Urinary bladder (tissue), 3 donors: ENCODE measurements at regions not wholly inside any gene's neighbourhood (a gene's known extent, or its start where the extent isn't known, plus 50 kb on each side); places are given as distances from the start of the nearest gene placed in this dataset.
"Not testable (repeated sequence)": the region's sequence is repeated elsewhere in the genome, so short reads cannot be mapped to it uniquely, and the experiment has no call there.

Experiments used
- DNase-seq: peaks from one replicate; pipeline ENCODE4 v3.0.0-alpha.2; 2015; ENCODE audit errors: extremely low spot score
- H3K27ac ChIP-seq: one replicate; pipeline ENCODE4 v1.5.1; 2013; ENCODE audit warnings: low read depth, mild to moderate bottlenecking, moderate library complexity
- H3K36me3 ChIP-seq: one replicate; pipeline ENCODE4 v1.6.1; 2013; ENCODE audit warnings: mild to moderate bottlenecking, moderate library complexity; ENCODE audit not compliant: insufficient read depth
- H3K4me1 ChIP-seq: one replicate; pipeline ENCODE4 v1.6.1; 2013; ENCODE audit warnings: mild to moderate bottlenecking, moderate library complexity; ENCODE audit not compliant: insufficient read depth
- H3K4me3 ChIP-seq: one replicate; pipeline ENCODE4 v1.5.1; 2013; ENCODE audit warnings: low read depth, low read length
- WGBS: extraction: QIAGEN DNeasy Blood & Tissue Kit; methylation state at CpG from one replicate; pipeline ENCODE4 v1.1.7; 2013; 5-methylcytosine and 5-hydroxymethylcytosine counted together
- donor health status: healthy with polysubstance abuse.
- donor health status: healthy.

DNA sequence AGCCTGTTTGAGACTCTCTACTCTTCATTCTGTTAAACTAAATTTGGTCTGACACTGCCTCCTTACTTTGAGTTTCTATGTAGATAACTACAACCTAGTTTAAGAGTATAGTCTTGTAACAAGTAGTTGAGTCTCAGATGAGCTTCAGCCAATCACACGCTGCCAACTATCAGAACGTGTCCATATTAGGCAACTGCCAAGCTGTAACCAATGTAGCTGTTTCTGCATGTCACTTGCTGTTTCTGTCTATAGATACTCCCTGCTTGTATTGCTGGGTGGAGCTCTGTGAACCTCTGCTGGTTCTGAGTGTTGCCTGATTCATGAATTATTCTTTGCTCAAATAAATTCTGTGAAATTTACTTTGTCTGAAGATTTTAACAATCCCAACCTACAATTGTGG lies 452.6 kb upstream of the NR5A2 start:
- no peak overlapping the region for H3K27ac ChIP-seq
- H3K4me1 ChIP-seq: no peaks in the 10 kb centered on the region
- no peaks in the 10 kb centered on the region for H3K36me3 ChIP-seq
- 77% methylated on average over 2 of the region's 2 CpGs for WGBS
- no peak overlapping the region for H3K4me3 ChIP-seq
- DNase-seq: no peak

DNA sequence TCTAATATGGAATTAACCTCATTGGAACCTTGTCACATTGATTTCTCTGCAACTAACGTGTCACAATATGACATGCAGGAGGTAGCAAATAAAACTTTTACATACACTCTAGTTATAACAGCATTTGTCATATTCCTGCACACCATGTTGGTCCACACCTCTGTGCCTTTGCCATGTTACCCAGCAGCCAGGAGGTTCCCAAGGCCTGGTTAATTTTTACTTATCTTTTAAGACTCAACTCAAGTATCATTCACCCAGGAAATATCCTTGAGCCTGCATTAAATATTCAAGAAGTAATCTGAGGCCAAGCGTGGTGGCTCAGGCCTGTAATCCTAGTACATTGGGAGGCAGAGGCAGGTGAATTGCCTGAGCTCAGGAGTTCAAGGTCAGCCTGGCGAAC lies 447.2 kb upstream of the NR5A2 start:
- no peaks in the 10 kb centered on the region for H3K36me3 ChIP-seq
- DNase-seq: no peak
- WGBS: 91% methylated on average over 3 of the region's 3 CpGs
- H3K27ac ChIP-seq: no peak overlapping the region
- H3K4me1 ChIP-seq: no peaks in the 10 kb centered on the region
- no peak overlapping the region for H3K4me3 ChIP-seq

DNA sequence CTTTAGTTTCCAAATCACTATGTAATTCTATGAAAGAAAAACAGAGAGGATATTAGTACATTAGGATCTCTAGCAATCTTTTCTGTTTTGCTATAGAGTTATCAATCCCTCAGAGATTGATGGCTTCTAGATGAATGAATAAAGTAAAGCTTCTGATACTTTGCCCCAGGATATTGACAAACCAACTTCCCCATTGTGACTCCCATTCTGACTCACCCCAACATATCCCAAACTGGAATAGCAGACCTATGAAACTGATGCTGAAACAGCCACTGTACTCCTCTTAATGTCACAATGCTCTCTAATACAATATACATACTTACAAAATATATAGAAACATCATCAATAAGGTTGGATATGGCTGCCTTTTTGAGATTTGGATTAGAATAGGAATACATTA lies 442.1 kb upstream of the NR5A2 start:
- no peak for DNase-seq
- no peaks in the 10 kb centered on the region for H3K4me1 ChIP-seq
- H3K36me3 ChIP-seq: no peaks in the 10 kb centered on the region
- no peak overlapping the region for H3K27ac ChIP-seq
- H3K4me3 ChIP-seq: no peak overlapping the region

DNA sequence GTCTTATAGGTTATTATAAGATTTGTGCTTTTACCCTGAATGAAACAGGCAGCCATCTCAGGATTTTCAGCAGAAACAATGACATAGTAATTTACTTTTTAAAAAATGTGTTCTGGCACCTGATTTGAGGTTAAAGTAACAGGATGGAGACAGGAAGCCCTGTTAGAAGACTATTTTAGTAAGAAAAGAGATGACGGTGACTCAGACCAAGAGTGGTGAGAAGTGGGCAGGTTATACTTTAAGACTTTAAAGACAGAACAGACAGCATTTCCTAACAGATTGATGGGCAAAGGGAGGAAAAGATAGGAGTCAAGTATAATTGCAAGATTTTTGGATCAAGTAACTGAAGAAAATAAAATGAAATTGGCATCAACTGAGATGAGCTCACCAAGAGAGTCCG lies 436.8 kb upstream of the NR5A2 start:
- no peak overlapping the region for H3K4me3 ChIP-seq
- H3K4me1 ChIP-seq: no peaks in the 10 kb centered on the region
- H3K36me3 ChIP-seq: no peaks in the 10 kb centered on the region
- H3K27ac ChIP-seq: no peak overlapping the region
- no peak for DNase-seq
- WGBS: 74% methylated on average over 2 of the region's 2 CpGs

DNA sequence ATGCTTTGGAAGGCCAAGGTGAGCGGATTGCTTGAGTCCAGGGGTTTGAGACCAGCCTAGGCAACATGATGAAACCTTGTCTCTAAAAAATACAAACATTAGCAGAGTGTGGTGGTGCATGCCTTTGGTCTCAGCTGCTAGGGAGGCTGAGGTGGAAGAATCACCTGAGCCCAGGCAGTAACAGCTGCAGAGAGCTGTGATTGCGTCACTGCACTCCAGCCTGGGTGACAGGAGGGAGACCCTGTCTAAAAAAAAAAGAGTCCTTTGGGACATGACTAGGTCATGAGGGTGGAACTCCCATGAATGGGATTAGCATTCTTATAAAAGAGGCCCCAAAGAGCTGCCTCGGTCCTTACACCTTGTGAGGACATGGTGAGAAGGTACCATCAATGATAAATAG lies 436.0 kb upstream of the NR5A2 start:
- Histone ChIP-seq H3K4me3 (no peak overlapping the region), H3K27ac (no peak overlapping the region), H3K36me3 (no peaks in the 10 kb centered on the region), H3K4me1 (no peaks in the 10 kb centered on the region)
- 91% methylated on average over 3 of the region's 3 CpGs for WGBS
- DNase-seq: no peak

DNA sequence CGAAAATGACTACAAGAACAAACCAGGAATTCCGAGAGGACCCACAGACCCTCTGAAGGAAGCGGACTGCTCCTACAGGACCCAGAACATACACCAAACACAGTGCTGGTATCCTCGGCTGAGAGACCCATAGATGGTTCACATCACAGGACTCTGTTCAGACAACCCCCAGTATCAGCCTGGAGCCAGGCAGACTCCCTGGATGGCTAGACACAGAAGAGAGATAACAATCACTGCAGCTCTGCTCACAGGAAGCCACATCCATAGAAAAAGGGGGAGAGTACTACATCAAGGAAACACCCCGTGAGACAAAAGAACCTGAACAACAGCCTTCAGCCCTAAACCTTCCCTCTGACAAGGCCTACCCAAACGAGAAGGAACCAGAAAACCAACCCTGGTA lies 434.0 kb upstream of the NR5A2 start:
- no peak overlapping the region for H3K4me3 ChIP-seq
- no peak for DNase-seq
- no peak overlapping the region for H3K27ac ChIP-seq
- H3K36me3 ChIP-seq: no peaks in the 10 kb centered on the region
- no peaks in the 10 kb centered on the region for H3K4me1 ChIP-seq
- WGBS: 69% methylated on average over 6 of the region's 6 CpGs

DNA sequence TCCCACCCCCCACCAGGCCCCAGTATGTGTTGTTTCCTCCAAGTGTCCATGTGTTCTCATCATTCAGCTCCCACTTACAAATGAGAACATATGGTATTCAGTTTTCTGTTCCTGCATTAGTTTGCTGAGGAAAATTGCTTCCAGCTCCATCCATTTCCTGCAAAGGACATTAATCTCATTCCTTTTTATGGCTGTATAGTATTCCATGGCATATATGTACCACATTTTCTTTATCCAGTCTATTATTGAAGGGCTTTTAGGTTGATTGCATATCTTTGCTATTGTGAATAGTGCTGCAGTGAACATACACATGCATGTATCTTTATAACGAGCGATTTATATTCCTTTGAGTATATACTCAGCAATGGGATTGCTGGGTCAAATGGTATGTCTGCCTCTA lies 431.1 kb upstream of the NR5A2 start:
- not testable (repeated sequence) for H3K36me3 ChIP-seq, H3K4me3 ChIP-seq, DNase-seq, H3K4me1 ChIP-seq, H3K27ac ChIP-seq
- WGBS: 100% methylated on average over 2 of the region's 2 CpGs

DNA sequence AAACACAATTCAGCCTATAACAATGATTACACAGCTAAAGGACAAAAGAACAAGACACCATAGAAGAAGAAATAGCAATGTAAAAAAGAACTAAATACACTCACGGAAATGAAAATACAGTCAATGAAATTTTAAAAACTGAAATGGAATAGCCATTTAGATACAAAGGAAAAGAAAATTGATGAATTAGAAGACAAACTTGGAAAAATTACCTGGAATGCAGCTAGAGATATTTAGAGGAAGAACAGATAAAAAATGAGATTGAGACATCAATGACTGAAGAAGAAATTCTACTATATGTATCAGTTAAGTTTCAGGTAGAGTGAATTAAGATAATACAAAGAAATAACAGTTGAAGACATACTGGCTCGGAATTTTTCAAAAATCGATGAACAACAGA lies 430.4 kb upstream of the NR5A2 start:
- no peak for DNase-seq
- Histone ChIP-seq H3K4me1 (no peaks in the 10 kb centered on the region), H3K36me3 (no peaks in the 10 kb centered on the region), H3K27ac (no peak overlapping the region), H3K4me3 (no peak overlapping the region)
- 92% methylated on average over 3 of the region's 3 CpGs for WGBS

DNA sequence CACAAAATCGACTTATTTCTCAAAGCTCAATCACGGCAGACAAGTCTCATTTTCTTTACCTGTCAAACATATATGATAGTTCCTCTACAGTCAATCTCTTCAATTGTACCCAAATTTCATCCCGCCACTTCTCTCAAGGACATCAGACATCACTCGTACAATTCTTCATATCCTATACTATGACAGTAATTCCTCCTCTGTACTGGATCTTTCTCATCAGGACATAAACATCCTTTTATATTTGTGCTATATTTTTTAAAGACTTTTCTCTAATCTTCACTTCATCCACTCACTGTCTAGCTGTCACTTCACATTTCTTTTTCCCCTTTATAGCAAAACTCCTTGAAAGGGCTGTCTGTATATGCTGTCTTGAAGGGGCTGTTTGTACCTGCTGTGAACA lies 419.1 kb upstream of the NR5A2 start:
- DNase-seq: no peak
- Histone ChIP-seq H3K4me3 (no peak overlapping the region), H3K4me1 (no peaks in the 10 kb centered on the region), H3K36me3 (no peaks in the 10 kb centered on the region), H3K27ac (no peak overlapping the region)
- 89% methylated on average over 4 of the region's 4 CpGs for WGBS

DNA sequence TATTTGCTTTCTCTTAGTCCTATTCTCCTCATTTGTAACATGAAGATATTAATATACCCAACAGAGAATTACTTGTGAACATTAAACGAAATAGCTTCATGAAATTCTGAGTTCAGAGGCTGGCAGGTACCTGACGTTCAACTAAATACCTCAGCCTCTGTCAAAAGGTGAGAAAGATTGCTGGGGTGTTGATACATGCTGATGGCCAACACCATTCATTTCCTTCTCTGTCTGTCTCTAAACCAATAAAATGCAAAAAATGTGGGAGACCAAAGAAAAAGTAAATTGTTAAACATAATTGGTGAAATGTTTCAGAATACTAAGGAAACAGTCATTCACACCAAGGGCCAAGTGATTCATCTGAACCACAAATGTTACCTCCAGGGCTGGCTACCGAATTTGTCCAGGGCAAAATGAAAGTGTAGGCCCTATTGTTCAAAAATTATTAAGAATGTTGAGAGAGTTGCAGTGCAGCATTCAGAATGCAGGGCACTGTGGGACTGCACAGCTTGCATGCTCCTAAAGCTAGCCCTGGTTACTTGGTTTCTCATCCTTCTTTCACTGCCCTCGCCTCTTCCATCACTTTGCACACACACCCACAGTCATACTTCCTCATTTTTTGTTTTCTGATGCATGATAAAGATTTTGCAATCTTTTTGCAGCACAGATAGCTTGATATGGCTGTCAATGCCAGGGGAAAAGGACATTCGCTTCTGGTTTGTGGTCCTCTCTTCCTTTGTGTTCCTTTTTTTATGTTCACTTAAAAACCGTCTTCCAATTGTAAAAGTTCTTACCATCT lies 414.3 kb upstream of the NR5A2 start:
- H3K27ac ChIP-seq: no peak overlapping the region
- no peaks in the 10 kb centered on the region for H3K4me1 ChIP-seq
- no peak overlapping the region for H3K4me3 ChIP-seq
- no peak for DNase-seq
- 68% methylated on average over 6 of the region's 6 CpGs for WGBS
- no peaks in the 10 kb centered on the region for H3K36me3 ChIP-seq

DNA sequence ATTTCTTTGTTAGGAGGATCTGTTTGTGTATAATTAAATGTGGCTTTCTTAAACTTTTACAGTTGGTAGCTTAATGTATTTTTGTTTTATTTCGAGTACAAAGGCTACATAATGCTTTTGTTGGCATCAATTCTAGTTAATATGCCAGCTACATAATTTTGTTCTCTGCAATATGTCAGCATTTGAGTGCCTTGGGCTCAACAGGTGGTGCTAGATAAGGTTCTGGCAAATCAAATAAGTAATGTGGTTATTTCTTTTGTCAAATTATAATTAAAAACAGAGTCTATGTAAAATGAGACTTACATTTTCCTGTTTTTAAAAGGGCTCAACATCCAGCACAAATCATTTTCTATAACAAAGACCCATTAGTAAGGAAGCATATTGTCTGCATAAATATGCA lies 410.6 kb upstream of the NR5A2 start:
- Histone ChIP-seq H3K4me3 (no peak overlapping the region), H3K4me1 (no peaks in the 10 kb centered on the region), H3K36me3 (no peaks in the 10 kb centered on the region), H3K27ac (no peak overlapping the region)
- WGBS: 22% methylated on average over 1 of the region's 1 CpG
- peak; percentile 14 for DNase-seq

DNA sequence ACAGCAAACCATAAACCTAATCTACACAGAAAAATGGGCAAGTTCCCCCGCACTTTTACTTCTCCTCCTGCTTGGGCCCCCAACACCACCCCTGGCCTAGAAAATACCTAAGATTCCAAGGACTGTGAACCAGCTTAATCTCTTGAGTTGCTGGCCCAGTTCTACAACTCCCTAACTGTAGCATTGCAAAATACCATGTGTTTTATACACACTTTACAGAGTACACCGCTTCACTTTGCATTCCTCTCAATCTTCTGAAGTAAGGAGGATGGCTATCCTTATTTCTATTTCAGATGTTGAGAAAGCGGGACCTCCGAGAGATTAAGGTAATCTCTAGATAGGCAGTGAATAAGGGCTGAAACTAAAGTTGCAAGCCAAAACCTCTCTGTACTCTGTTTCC lies 408.3 kb upstream of the NR5A2 start:
- Histone ChIP-seq H3K27ac (no peak overlapping the region), H3K4me1 (no peaks in the 10 kb centered on the region), H3K36me3 (no peaks in the 10 kb centered on the region), H3K4me3 (no peak overlapping the region)
- WGBS: 39% methylated on average over 4 of the region's 4 CpGs
- no peak for DNase-seq

DNA sequence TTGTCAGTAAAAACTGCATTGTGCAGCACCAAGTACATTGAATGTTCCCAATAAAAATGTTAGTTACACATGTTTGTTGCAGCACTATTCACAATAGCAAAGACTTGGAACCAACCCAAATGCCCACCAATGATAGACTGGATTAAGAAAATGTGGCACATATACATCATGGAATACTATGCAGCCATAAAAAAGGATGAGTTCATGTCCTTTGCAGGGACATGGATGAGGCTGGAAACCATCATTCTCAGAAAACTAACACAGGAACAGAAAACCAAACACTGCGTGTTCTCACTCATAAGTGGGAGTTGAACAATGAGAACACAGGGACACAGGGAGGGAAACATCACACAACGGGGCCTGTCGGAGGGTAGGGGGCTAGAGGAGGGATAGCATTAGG lies 401.3 kb upstream of the NR5A2 start:
- not testable (repeated sequence) for H3K36me3 ChIP-seq, DNase-seq, H3K4me3 ChIP-seq, H3K27ac ChIP-seq, H3K4me1 ChIP-seq
- 77% methylated on average over 3 of the region's 3 CpGs for WGBS

DNA sequence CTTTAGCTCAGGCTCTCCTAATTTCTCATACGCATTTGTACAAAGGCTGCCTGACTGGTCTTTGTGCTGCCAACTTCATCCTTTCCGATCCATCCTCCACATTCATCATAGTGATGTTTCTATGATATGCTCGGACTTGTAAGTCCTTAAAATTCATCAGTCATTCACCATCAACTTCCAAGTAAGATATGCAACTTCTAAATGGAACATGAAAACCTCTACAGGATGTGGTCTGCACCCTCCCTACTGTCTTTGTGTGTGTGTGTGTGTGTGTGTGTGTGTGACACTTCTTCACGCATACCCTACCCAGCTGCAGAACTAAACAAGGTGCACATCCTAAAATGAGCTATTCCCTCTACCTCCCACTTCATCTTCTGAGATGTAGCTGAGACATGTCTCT lies 397.9 kb upstream of the NR5A2 start:
- Histone ChIP-seq H3K27ac (no peak overlapping the region), H3K36me3 (no peaks in the 10 kb centered on the region), H3K4me3 (no peak overlapping the region), H3K4me1 (no peaks in the 10 kb centered on the region)
- no peak for DNase-seq
- WGBS: 73% methylated on average over 4 of the region's 4 CpGs

DNA sequence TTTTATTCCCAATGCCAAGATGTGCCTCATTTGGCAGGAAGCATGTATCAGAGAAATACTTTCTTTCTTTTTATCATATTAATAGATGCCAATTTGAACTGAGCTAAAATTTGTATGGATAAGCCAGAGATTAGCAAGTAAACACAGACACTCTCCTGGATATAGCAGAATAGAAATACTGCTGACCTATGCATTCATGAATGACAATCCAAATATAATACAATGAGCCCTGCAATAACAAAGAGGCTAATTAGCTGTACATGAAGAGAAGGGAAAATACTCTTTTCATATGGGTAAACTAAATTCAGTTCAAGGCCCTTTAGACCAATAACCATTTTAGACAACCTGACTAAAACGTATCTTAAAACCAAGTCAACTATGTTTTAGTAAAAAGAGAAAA lies 388.1 kb upstream of the NR5A2 start:
- 71% methylated on average over 1 of the region's 1 CpG for WGBS
- no peak for DNase-seq
- H3K36me3 ChIP-seq: no peaks in the 10 kb centered on the region
- H3K4me1 ChIP-seq: no peaks in the 10 kb centered on the region
- no peak overlapping the region for H3K27ac ChIP-seq
- H3K4me3 ChIP-seq: no peak overlapping the region
